A549 (cell line): ENCODE measurements at regions not wholly inside any gene's neighbourhood (a gene's known extent, or its start where the extent isn't known, plus 50 kb on each side); places are given as distances from the start of the nearest gene placed in this dataset.
"Not testable (repeated sequence)": the region's sequence is repeated elsewhere in the genome, so short reads cannot be mapped to it uniquely, and the experiment has no call there.

Experiments
- CTCF ChIP-seq: fragments of >200 bp; sonication (Bioruptor Twin); formaldehyde crosslinking; IDR thresholded peaks from 3 replicates; pipeline ENCODE4 v1.5.1; 2016
- ELK1 ChIP-seq: fragments of 150-350 bp; IDR thresholded peaks from 2 replicates; pipeline ENCODE4 v1.6.1; 2014; ENCODE audit warnings: low read depth, mild to moderate bottlenecking, low read length
- HDAC2 ChIP-seq: fragments of 200-600 bp; sonication (generic); IDR thresholded peaks from 2 replicates; pipeline ENCODE4 v1.6.1; 2016
- HES2 ChIP-seq: fragments of >200 bp; sonication (Bioruptor Twin); formaldehyde crosslinking; IDR thresholded peaks from 2 replicates; pipeline ENCODE4 v1.6.1; 2016
- JUN ChIP-seq, 2 experiments: fragments of >200 bp; sonication (Bioruptor Twin); formaldehyde crosslinking; IDR thresholded peaks; 2 replicates in 1 of 2; 3 replicates in 1 of 2; pipeline ENCODE4 v1.6.1; 2016 to 2017
- NFE2L2 ChIP-seq: fragments of 150-350 bp; conservative IDR thresholded peaks from 2 replicates; pipeline ENCODE4 v1.6.1; 2014; ENCODE audit warnings: low read length
- POLR2A ChIP-seq: IDR thresholded peaks from 2 replicates; pipeline ENCODE4 v1.6.1; 2012; ENCODE audit warnings: mild to moderate bottlenecking, low read length
- RNF2 ChIP-seq: fragments of 200-600 bp; sonication (generic); IDR thresholded peaks from 2 replicates; pipeline ENCODE4 v1.6.1; 2016; ENCODE audit warnings: low read depth, mild to moderate bottlenecking, antibody characterized with exemption, moderate library complexity, borderline replicate concordance
- ZFP36 ChIP-seq: fragments of 450-650 bp; IDR thresholded peaks from 2 replicates; pipeline ENCODE4 v1.6.1; 2014; ENCODE audit warnings: borderline replicate concordance; ENCODE audit not compliant: partially characterized antibody
- TF ChIP-seq, protein P1 (sequence below): fragments of 450-650 bp; IDR thresholded peaks from 2 replicates; pipeline ENCODE4 v1.6.1; 2014; ENCODE audit warnings: antibody characterized with exemption
- TF ChIP-seq, protein P2 (sequence below): IDR thresholded peaks from 2 replicates; pipeline ENCODE4 v1.6.1; 2012

- TF ChIP-seq, protein P1, sequence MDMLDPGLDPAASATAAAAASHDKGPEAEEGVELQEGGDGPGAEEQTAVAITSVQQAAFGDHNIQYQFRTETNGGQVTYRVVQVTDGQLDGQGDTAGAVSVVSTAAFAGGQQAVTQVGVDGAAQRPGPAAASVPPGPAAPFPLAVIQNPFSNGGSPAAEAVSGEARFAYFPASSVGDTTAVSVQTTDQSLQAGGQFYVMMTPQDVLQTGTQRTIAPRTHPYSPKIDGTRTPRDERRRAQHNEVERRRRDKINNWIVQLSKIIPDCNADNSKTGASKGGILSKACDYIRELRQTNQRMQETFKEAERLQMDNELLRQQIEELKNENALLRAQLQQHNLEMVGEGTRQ = not testable (repeated sequence)
- TF ChIP-seq CTCF; POLR2A; HDAC2; RNF2; ZFP36; ELK1; NFE2L2; HES2; JUN (IDR thresholded peaks at IDR 0.05): not testable (repeated sequence)
- TF ChIP-seq, protein P2, sequence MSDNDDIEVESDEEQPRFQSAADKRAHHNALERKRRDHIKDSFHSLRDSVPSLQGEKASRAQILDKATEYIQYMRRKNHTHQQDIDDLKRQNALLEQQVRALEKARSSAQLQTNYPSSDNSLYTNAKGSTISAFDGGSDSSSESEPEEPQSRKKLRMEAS = not testable (repeated sequence)
Measured at GRCh38 chr2:113551637-113552318, 53.3 kb downstream of the FOXD4L1 start.
